Daoy (cell line): ENCODE measurements at regions not wholly inside any gene's neighbourhood (a gene's known extent, or its start where the extent isn't known, plus 50 kb on each side); places are given as distances from the start of the nearest gene placed in this dataset.
"Not testable (repeated sequence)": the region's sequence is repeated elsewhere in the genome, so short reads cannot be mapped to it uniquely, and the experiment has no call there.

Experiments
- DNase-seq: peaks from one replicate; pipeline ENCODE4 v3.0.0-alpha.2; 2015; ENCODE audit warnings: low read depth

GRCh38 chr20:57971583-57971982, 256.9 kb downstream of the ANKRD60 start:
- DNase-seq: not testable (repeated sequence)

- DNase-seq: no peak
These were observed 257.6 kb downstream of the ANKRD60 start for GRCh38 chr20:57970856-57971255.

GRCh38 chr20:57970116-57970515, 258.3 kb downstream of the ANKRD60 start:
- DNase-seq: no peak

- DNase-seq: no peak
These were observed 258.3 kb upstream of the PMEPA1 start for GRCh38 chr20:57968120-57968519.

- DNase-seq: no peak
These were observed 257.5 kb upstream of the PMEPA1 start for GRCh38 chr20:57967364-57967763.

- DNase-seq: peak; percentile 14
These were observed 256.8 kb upstream of the PMEPA1 start for GRCh38 chr20:57966620-57967019.

- no peak for DNase-seq
These were observed 255.6 kb upstream of the PMEPA1 start for GRCh38 chr20:57965441-57965840.

GRCh38 chr20:57964011-57964862, 254.4 kb upstream of the PMEPA1 start:
- DNase-seq: peak; percentile 41

- DNase-seq: no peak
These were observed 251.2 kb upstream of the PMEPA1 start for GRCh38 chr20:57960803-57961575.

GRCh38 chr20:57959589-57959988, 249.8 kb upstream of the PMEPA1 start:
- peak; percentile 13 for DNase-seq

GRCh38 chr20:57959018-57959417, 249.2 kb upstream of the PMEPA1 start:
- no peak for DNase-seq

- DNase-seq: no peak
These were observed 248.2 kb upstream of the PMEPA1 start for GRCh38 chr20:57958050-57958420.

GRCh38 chr20:57957411-57958049, 247.7 kb upstream of the PMEPA1 start:
- DNase-seq: peak; percentile 86

GRCh38 chr20:57953638-57954037, 243.8 kb upstream of the PMEPA1 start:
- DNase-seq: peak; percentile 17

GRCh38 chr20:57952136-57952535, 242.3 kb upstream of the PMEPA1 start:
- no peak for DNase-seq

- DNase-seq: no peak
These were observed 241.7 kb upstream of the PMEPA1 start for GRCh38 chr20:57951549-57951948.

GRCh38 chr20:57950764-57951485, 241.1 kb upstream of the PMEPA1 start:
- no peak for DNase-seq

- DNase-seq: no peak
These were observed 238.6 kb upstream of the PMEPA1 start for GRCh38 chr20:57948180-57948955.

GRCh38 chr20:57947421-57948179, 237.8 kb upstream of the PMEPA1 start:
- peak; percentile 81 for DNase-seq
